HepG2 (cell line): ENCODE measurements at regions not wholly inside any gene's neighbourhood (a gene's known extent, or its start where the extent isn't known, plus 50 kb on each side); places are given as distances from the start of the nearest gene placed in this dataset.

ENCODE experiments used
- ATAC-seq: fragments of 200-7000 bp; cut with Tn5 transposase; 3 replicates; pipeline ENCODE4 v1.9.1; 2020; ENCODE audit warnings: mild to moderate bottlenecking, moderate library complexity
- BruUV-seq: library from RNA; stranded (reverse); fragments of 400-500 nt; replicated peaks from 2 replicates; lab custom pipeline; 2021; lab: Mats Ljungman, UMichigan
- CTCF ChIA-PET: fragments of 300-600 bp; formaldehyde crosslinking; extraction: SDS; loops from one replicate; lab custom pipeline; 2021; ENCODE audit warnings: low total read pairs, inconsistent platforms, low intra/inter-chr PET ratio; lab: Yijun Ruan, JAX
- POLR2A ChIA-PET: fragments of 350-600 bp; sonication (Branson Sonifier 250); formaldehyde crosslinking; loops from one replicate; lab custom pipeline; 2020; ENCODE audit warnings: antibody characterized with exemption, inconsistent platforms; lab: Yijun Ruan, JAX
- DNase-seq: peaks from one replicate; pipeline ENCODE4 v3.0.0-alpha.2; 2015; ENCODE audit warnings: low spot score
- FAIRE-seq: peaks from 3 replicates; lab custom pipeline; 2011; peaks lifted over from hg19 to GRCh38; lab: Jason Lieb, UNC
- H2AFZ ChIP-seq: one replicate; pipeline ENCODE4 v1.6.1; 2011; ENCODE audit warnings: low read length, inconsistent platforms
- H3K27ac ChIP-seq: fragments of 300-600 bp; 3 replicates; pipeline ENCODE4 v1.8.0; 2011; ENCODE audit warnings: mixed run types, mild to moderate bottlenecking, mixed read lengths, low read length, inconsistent platforms; ENCODE audit not compliant: insufficient read depth; ENCODE audit errors: extremely low read length
- H3K27me3 ChIP-seq, 2 experiments: fragments of 200-600 bp in 1 of 2; 2 replicates in 1 of 2; 3 replicates in 1 of 2; pipeline versions ENCODE4 v1.6.0 to v1.8.0; 2011; ENCODE audit warnings: low read length in 2 of 2, mild to moderate bottlenecking in 2 of 2, moderate library complexity in 2 of 2, inconsistent platforms in 1 of 2; ENCODE audit not compliant: insufficient read depth in 2 of 2, control insufficient read depth in 1 of 2
- H3K36me3 ChIP-seq, 2 experiments: fragments of 200-600 bp in 1 of 2; replicated peaks in 1 of 2; 2 replicates in 1 of 2; 3 replicates in 1 of 2; pipeline versions ENCODE4 v1.5.1 to v1.8.0; 2011; ENCODE audit warnings: low read length in 2 of 2, inconsistent platforms in 1 of 2; ENCODE audit not compliant: insufficient read depth in 2 of 2, control insufficient read depth in 1 of 2
- H3K4me1 ChIP-seq: 2 replicates; pipeline ENCODE4 v1.5.1; 2012; ENCODE audit warnings: low read length, inconsistent platforms; ENCODE audit not compliant: insufficient read depth
- H3K4me2 ChIP-seq: 2 replicates; pipeline ENCODE4 v1.6.0; 2011; ENCODE audit warnings: low read depth, low read length, inconsistent platforms
- H3K4me3 ChIP-seq, 3 experiments: fragments of 200-600 bp in 1 of 3; sonication (generic), shearing (Covaris generic) in 1 of 3; replicated peaks in 1 of 3; 2 replicates each; pipeline ENCODE4 v1.5.1; 2011 to 2016; ENCODE audit warnings: low read length in 3 of 3, inconsistent platforms in 2 of 3, low read depth in 2 of 3, mild to moderate bottlenecking in 2 of 3, control low read depth in 1 of 3, mixed read lengths in 1 of 3; ENCODE audit not compliant: insufficient read depth in 1 of 3
- H3K79me2 ChIP-seq: one replicate; pipeline ENCODE4 v1.6.1; 2011; ENCODE audit warnings: low read length, inconsistent platforms; ENCODE audit not compliant: insufficient read depth
- H3K9ac ChIP-seq: 2 replicates; pipeline ENCODE4 v1.6.0; 2011; ENCODE audit warnings: mild to moderate bottlenecking, low read depth, low read length, inconsistent platforms; ENCODE audit not compliant: insufficient read depth
- H3K9me3 ChIP-seq: 2 replicates; pipeline ENCODE4 v1.5.1; 2012; ENCODE audit warnings: mild to moderate bottlenecking, low read length
- H4K20me1 ChIP-seq: 2 replicates; pipeline ENCODE4 v1.6.0; 2011; ENCODE audit warnings: inconsistent platforms, mild to moderate bottlenecking, low read length, moderate library complexity; ENCODE audit not compliant: insufficient read depth
- BATF2 ChIP-seq: sonication (generic); formaldehyde crosslinking; IDR thresholded peaks from 2 replicates; pipeline ENCODE4 v1.8.0; 2022; ENCODE audit warnings: mild to moderate bottlenecking, missing genetic modification reagents, moderate library complexity
- CHCHD3 ChIP-seq: sonication (generic); formaldehyde crosslinking; IDR thresholded peaks from 2 replicates; pipeline ENCODE4 v1.8.0; 2022; ENCODE audit warnings: mild to moderate bottlenecking, missing genetic modification reagents, moderate library complexity
- DNMT1 ChIP-seq: sonication (generic); formaldehyde crosslinking; IDR thresholded peaks from 2 replicates; pipeline ENCODE4 v1.5.1; 2020; ENCODE audit warnings: mild to moderate bottlenecking, missing genetic modification reagents
- ELF3 ChIP-seq: IDR thresholded peaks from 2 replicates; pipeline ENCODE4 v1.6.1; 2016; ENCODE audit warnings: missing genetic modification reagents, missing compliant biosample characterization
- KAT8 ChIP-seq: IDR thresholded peaks from 2 replicates; pipeline ENCODE4 v1.6.1; 2016; ENCODE audit warnings: missing genetic modification reagents, missing compliant biosample characterization
- NFKB2 ChIP-seq: sonication (generic); formaldehyde crosslinking; IDR thresholded peaks from 2 replicates; pipeline ENCODE4 v1.4.0; 2020; ENCODE audit warnings: missing genetic modification reagents, borderline replicate concordance
- NFRKB ChIP-seq: fragments of 450-650 bp; IDR thresholded peaks from 2 replicates; pipeline ENCODE4 v1.6.1; 2017
- NR3C1 ChIP-seq: sonication (generic); formaldehyde crosslinking; IDR thresholded peaks from 2 replicates; pipeline ENCODE4 v1.4.0; 2020; ENCODE audit warnings: missing genetic modification reagents
- PHF21A ChIP-seq: sonication (generic); formaldehyde crosslinking; IDR thresholded peaks from 2 replicates; pipeline ENCODE4 v1.5.0; 2020; ENCODE audit warnings: mild to moderate bottlenecking, missing genetic modification reagents
- RFX1 ChIP-seq: fragments of 450-650 bp; IDR thresholded peaks from 2 replicates; pipeline ENCODE4 v1.6.1; 2017
- YEATS4 ChIP-seq: sonication (generic); formaldehyde crosslinking; IDR thresholded peaks from 2 replicates; pipeline ENCODE4 v1.4.0; 2020; ENCODE audit warnings: missing genetic modification reagents, borderline replicate concordance
- ZBTB46 ChIP-seq: sonication (generic); formaldehyde crosslinking; IDR thresholded peaks from 2 replicates; pipeline ENCODE4 v1.4.0; 2020; ENCODE audit warnings: mild to moderate bottlenecking, missing genetic modification reagents, borderline replicate concordance
- ZBTB7A ChIP-seq: sonication (generic); formaldehyde crosslinking; IDR thresholded peaks from 2 replicates; pipeline ENCODE4 v1.8.0; 2022; ENCODE audit warnings: mild to moderate bottlenecking, missing genetic modification reagents
- ZFP36L1 ChIP-seq: sonication (generic); formaldehyde crosslinking; IDR thresholded peaks from 2 replicates; pipeline ENCODE4 v1.8.0; 2022; ENCODE audit warnings: mild to moderate bottlenecking, missing genetic modification reagents, moderate library complexity
- ZFYVE20 ChIP-seq: sonication (generic); formaldehyde crosslinking; IDR thresholded peaks from 2 replicates; pipeline ENCODE4 v1.8.0; 2023; ENCODE audit warnings: low read depth, mild to moderate bottlenecking, moderate library complexity, missing genetic modification reagents, borderline replicate concordance
- ZMAT3 ChIP-seq: sonication (generic); formaldehyde crosslinking; conservative IDR thresholded peaks from 2 replicates; pipeline ENCODE4 v1.7.0; 2021; ENCODE audit warnings: missing genetic modification reagents
- ZNF546 ChIP-seq: sonication (generic); formaldehyde crosslinking; conservative IDR thresholded peaks from 2 replicates; pipeline ENCODE4 v1.8.1; 2023; ENCODE audit warnings: mild to moderate bottlenecking, missing genetic modification reagents
- WGBS: methylation state at CpG from one replicate; pipeline ENCODE4 v1.1.6; 2017; ENCODE audit warnings: low lambda C conversion rate; 5-methylcytosine and 5-hydroxymethylcytosine counted together
- in situ Hi-C: cut with HindIII; loops from 2 replicates; pipeline ENCODE4 v1.10.0; 2017; ENCODE audit warnings: low pct_unique_long_range_greater_than_20kb; ENCODE audit not compliant: extremely low pct_ligation_motif_present
- intact Hi-C: fragments of 100-400 bp; cut with micrococcal nuclease; formaldehyde crosslinking; loops from one replicate; pipeline ENCODE4 v1.10.0; 2022; ENCODE audit not compliant: unreplicated experiment

- no peak overlapping the region for H2AFZ ChIP-seq
- 0 out of 5 replicates have a peak, but pooled peaks cover 0 to 4% of the 10 kb centered on the region in 2 experiments for H3K27me3 ChIP-seq
- intact Hi-C loops: no loop called here
- H3K9ac ChIP-seq: no peak overlapping the region
- no peaks in the 10 kb centered on the region for H3K79me2 ChIP-seq
- H3K4me2 ChIP-seq: no peak overlapping the region
- no peaks in the 10 kb centered on the region for H3K9me3 ChIP-seq
- no peak overlapping the region for H3K4me3 ChIP-seq
- CTCF ChIA-PET: no interaction called here
- TF ChIP-seq PHF21A (CRISPR knock-in tag) (no peak), ZBTB46 (CRISPR knock-in tag) (no peak), ELF3 (no peak), DNMT1 (CRISPR knock-in tag) (no peak), YEATS4 (CRISPR knock-in tag) (no peak), ZFP36L1 (CRISPR knock-in tag) (no peak), KAT8 (no peak), RFX1 (no peak), CHCHD3 (no peak)
- TF ChIP-seq, all 625 proteins: peak for 0
- POLR2A ChIA-PET: no interaction called here
- 2% methylated on average over 2 of the region's 2 CpGs for WGBS
- no peak for DNase-seq
- Histone ChIP-seq H4K20me1 (no peaks in the 10 kb centered on the region), H3K4me1 (no peaks in the 10 kb centered on the region), H3K27ac (no peak overlapping the region), H3K36me3 (no peaks in the 10 kb centered on the region)
- no peak for FAIRE-seq
- no peak for ATAC-seq
- no TSS peak for BruUV-seq
- in situ Hi-C loops: no loop called here
Measured at GRCh38 chr2:45195916-45196315, 186.7 kb upstream of the SIX2 start.

- ATAC-seq (no peak), DNase-seq (no peak), FAIRE-seq (no peak)
- no peaks in the 10 kb centered on the region for H3K36me3 ChIP-seq
- intact Hi-C loops: no loop called here
- no peak overlapping the region for H3K4me3 ChIP-seq
- no TSS peak for BruUV-seq
- in situ Hi-C loops: no loop called here
- POLR2A ChIA-PET: no interaction called here
- H2AFZ ChIP-seq: no peak overlapping the region
- TF ChIP-seq ZBTB7A (no peak), NFRKB (no peak), ZNF546 (CRISPR knock-in tag) (no peak), ZFYVE20 (no peak), ZMAT3 (CRISPR knock-in tag) (no peak), NR3C1 (no peak), BATF2 (CRISPR knock-in tag) (no peak), NFKB2 (no peak)
- H3K79me2 ChIP-seq: no peaks in the 10 kb centered on the region
- no peaks in the 10 kb centered on the region for H3K4me1 ChIP-seq
- H3K4me2 ChIP-seq: no peak overlapping the region
- CTCF ChIA-PET: no interaction called here
- H3K9ac ChIP-seq: no peak overlapping the region
- H3K27me3 ChIP-seq: 0 out of 5 replicates have a peak, but pooled peaks cover 0 to 8% of the 10 kb centered on the region in 2 experiments
- 35% methylated on average over 3 of the region's 3 CpGs for WGBS
- H3K9me3 ChIP-seq: no peaks in the 10 kb centered on the region
- H4K20me1 ChIP-seq: no peaks in the 10 kb centered on the region
- no peak overlapping the region for H3K27ac ChIP-seq
Measured at GRCh38 chr2:45194596-45194995, 185.3 kb upstream of the SIX2 start.
